IgD-negative memory B cell (primary cell): ENCODE measurements at regions not wholly inside any gene's neighbourhood (a gene's known extent, or its start where the extent isn't known, plus 50 kb on each side); places are given as distances from the start of the nearest gene placed in this dataset.

Source experiments
- H3K27ac Mint-ChIP-seq, 3 donors: one replicate each; pipeline ENCODE4 v1.8.0; 2020 to 2022; ENCODE audit warnings: mild to moderate bottlenecking in 3 of 3, mixed read lengths in 3 of 3, moderate library complexity in 1 of 3
- H3K27me3 Mint-ChIP-seq: one replicate; pipeline ENCODE4 v1.8.0; 2021; ENCODE audit warnings: mixed read lengths
- H3K36me3 Mint-ChIP-seq: one replicate; pipeline ENCODE4 v1.8.0; 2020; ENCODE audit warnings: mild to moderate bottlenecking, mixed read lengths
- H3K4me1 Mint-ChIP-seq, 3 donors: one replicate each; pipeline ENCODE4 v1.8.0; 2020 to 2022; ENCODE audit warnings: mixed read lengths in 3 of 3, mild to moderate bottlenecking in 1 of 3
- H3K4me3 Mint-ChIP-seq, 4 donors: one replicate each; pipeline ENCODE4 v1.8.0; 2020 to 2022; ENCODE audit warnings: mild to moderate bottlenecking in 4 of 4, mixed read lengths in 4 of 4, moderate library complexity in 3 of 4
- H3K9me3 Mint-ChIP-seq, 3 donors: one replicate each; pipeline ENCODE4 v1.8.0; 2020 to 2021; ENCODE audit warnings: mixed read lengths in 3 of 3, mild to moderate bottlenecking in 1 of 3

DNA sequence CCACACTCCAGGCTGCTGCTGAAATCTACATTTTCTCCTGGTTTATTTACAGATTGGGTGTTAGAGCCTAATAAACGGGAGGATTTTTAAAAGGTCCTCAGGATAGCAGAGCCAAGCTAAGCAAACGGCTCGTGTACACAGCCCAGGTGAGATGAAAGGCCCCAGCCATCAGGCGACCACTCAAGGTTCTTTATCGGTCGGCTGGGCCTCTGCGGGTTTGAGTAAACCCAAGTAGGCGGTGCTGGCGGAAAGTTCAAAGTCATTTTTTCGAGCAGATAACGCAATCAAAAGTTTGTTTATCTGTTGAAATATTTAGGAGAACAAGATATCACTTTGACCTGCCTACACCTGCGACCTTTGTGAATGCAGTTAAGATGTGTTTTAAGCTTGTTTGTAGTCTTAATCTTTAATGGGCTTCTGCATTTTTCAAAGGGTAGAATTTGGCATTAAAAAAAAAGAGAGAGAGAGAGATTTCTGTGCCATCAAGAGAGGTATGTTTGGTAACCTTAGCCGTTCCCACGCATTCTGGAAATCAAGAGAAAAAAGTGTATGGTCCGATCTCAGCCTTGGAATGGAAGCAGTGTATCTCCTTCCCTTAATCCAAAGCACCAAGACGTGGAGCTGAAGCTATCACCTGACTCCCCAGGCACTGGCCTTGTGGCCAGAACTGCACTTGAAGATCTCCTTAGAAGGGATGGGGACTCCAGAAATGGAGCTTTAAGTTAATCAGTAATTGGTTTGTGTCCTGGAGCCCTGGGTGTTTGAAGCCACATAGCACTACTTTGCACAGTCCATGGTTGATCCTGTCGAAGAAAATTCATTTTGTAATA lies 301.7 kb upstream of the IRX5 start:
- H3K4me3 Mint-ChIP-seq, result no peak overlapping the region
- no peaks in the 10 kb centered on the region for H3K36me3 Mint-ChIP-seq
- no peaks in the 10 kb centered on the region for H3K4me1 Mint-ChIP-seq
- peaks cover 0 to 4% (median 3%) of the 10 kb centered on the region in 3 donors for H3K9me3 Mint-ChIP-seq
- H3K27ac Mint-ChIP-seq, result no peak overlapping the region
- H3K27me3 Mint-ChIP-seq, result no peaks in the 10 kb centered on the region

DNA sequence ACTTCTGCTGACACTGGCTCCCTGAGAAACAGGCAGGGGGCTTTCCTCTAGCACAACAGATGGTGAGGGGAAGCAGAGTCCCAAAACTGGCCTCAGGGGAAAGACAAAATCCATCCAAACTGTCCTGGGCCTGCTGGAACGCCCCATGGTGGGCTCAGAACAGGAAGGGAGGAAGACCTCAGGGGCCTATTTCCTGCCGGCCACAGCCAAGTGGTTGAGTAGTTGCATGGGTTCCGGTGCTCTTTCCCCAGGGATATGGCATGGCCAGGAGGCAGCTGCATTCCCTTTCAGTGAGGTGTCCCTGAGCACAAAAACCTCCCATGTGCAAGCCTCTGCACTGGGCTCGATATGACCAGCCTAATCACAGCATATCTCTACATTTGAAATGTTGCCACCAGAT lies 303.0 kb upstream of the IRX5 start:
- Mint-ChIP-seq H3K36me3 (no peaks in the 10 kb centered on the region), H3K27me3 (no peaks in the 10 kb centered on the region), H3K9me3 (peaks cover 0 to 3% (median 0%) of the 10 kb centered on the region in 3 donors), H3K4me1 (no peaks in the 10 kb centered on the region), H3K27ac (no peak overlapping the region), H3K4me3 (no peak overlapping the region)

DNA sequence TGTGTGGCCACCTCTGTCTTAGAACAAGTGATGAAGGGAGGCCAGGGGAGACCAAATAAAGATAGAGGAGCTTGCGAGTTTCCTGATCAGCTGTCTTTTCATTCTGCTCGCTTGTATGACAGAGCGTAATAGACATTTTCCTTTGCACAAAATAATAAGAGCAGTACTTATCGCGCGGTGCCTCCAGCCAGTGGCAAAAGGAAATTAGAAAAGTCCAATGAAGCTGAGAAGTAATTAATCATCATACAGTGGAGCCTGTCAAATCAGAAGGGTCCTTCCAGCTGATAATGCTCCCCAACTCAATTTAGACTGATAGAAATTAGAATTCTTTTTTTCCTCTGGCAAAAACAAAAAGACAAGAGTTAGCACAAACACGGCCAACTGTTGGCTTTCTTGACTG lies 307.0 kb upstream of the IRX5 start:
- H3K9me3 Mint-ChIP-seq, result peaks cover 0 to 1% (median 0%) of the 10 kb centered on the region in 3 donors
- no peaks in the 10 kb centered on the region for H3K36me3 Mint-ChIP-seq
- no peaks in the 10 kb centered on the region for H3K27me3 Mint-ChIP-seq
- H3K27ac Mint-ChIP-seq, result no peak overlapping the region
- H3K4me1 Mint-ChIP-seq, result no peaks in the 10 kb centered on the region
- no peak overlapping the region for H3K4me3 Mint-ChIP-seq

DNA sequence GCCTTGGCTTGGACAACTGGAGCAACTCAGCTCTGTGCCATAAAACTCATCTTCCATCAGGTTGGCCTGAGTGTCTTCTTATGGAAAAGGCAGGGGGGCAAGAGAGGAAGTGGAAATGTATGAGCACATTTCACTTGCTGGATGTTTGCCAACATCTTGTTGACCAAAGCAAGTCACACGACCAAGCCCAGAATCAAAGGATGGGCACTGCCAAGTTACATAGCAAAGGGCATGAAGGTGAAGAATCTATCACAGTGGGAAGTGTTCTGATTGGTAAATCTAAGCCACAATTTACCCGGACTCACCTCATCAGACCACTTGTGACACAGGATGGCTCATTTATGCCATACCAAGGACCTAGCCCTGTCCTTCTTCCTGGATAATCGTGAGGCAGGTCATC lies 310.5 kb upstream of the IRX5 start:
- Mint-ChIP-seq H3K9me3 (peaks cover 0 to 2% (median 0%) of the 10 kb centered on the region in 3 donors), H3K4me3 (no peak overlapping the region), H3K4me1 (no peaks in the 10 kb centered on the region), H3K27ac (no peak overlapping the region), H3K36me3 (no peaks in the 10 kb centered on the region), H3K27me3 (no peaks in the 10 kb centered on the region)

DNA sequence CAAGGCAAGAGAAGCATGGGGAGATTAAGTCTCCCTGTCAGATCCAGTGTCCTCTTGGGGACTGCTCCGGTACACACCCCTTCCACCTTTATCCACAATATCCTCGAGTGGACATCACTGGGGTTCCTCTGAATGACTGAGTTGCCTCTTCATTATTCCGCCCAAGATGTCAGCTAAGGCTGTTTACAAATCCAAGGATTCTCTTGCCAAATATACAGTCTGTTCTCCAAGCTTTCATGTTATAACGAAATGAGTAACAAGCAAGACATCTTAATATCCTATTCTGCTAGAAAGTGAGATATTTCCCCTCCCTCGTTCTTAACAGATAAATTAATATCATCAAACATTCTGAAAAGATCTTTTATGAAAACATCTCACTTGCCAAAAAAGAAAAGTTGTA lies 314.1 kb upstream of the IRX5 start:
- H3K36me3 Mint-ChIP-seq, result peaks cover 1% of the 10 kb centered on the region
- no peaks in the 10 kb centered on the region for H3K4me1 Mint-ChIP-seq
- H3K9me3 Mint-ChIP-seq, result peaks cover 0 to 2% (median 2%) of the 10 kb centered on the region in 3 donors
- no peak overlapping the region for H3K4me3 Mint-ChIP-seq
- no peaks in the 10 kb centered on the region for H3K27me3 Mint-ChIP-seq
- no peak overlapping the region for H3K27ac Mint-ChIP-seq

DNA sequence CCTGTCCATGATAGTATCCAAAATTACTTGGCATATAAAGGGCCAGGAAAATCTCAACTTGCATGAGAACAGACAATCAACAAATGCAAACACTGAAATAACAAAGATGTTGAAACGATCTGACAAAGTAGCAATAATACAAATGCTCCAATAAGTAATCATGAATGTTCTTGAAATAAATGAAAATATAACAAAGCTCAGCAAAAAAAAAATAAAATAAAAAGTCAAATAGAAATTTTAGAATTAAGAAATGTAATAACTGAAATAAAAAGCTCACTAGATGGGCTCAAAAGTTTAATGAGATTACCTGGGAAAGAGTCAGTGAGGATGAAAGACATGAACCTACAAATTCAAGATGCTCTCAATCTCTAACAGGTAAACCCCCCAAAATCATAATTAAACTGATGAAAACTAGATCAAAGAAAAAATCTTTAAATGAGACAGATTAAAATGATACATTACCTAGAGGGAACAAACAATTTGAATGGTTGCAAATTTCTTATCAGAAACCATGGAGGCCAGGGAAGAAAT lies 319.0 kb upstream of the IRX3 start:
- no peak overlapping the region for H3K27ac Mint-ChIP-seq
- no peaks in the 10 kb centered on the region for H3K36me3 Mint-ChIP-seq
- H3K27me3 Mint-ChIP-seq, result no peaks in the 10 kb centered on the region
- peak overlapping the region in 1 of 4 donors; percentile 5 for H3K4me3 Mint-ChIP-seq
- peaks cover 2 to 15% (median 4%) of the 10 kb centered on the region in 3 donors for H3K9me3 Mint-ChIP-seq
- no peaks in the 10 kb centered on the region for H3K4me1 Mint-ChIP-seq

DNA sequence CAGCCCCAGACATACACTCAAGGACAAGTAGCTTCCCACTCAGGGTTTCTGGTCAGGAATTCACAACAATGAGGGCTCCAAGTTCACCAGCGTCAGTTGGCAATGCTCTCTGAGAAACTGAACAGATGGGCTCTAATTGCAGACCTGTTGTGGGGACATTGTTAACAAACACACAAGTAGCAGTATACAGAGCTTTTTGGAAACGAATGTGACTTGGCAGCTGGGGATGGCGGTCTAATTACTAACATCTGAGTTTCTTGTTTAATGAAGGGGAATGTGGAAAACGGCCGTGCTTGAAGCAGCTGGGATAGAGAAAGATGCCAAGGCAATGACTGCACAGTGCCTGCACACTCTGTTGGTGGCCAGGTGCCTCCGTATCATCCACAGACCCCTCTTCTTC lies 316.1 kb upstream of the IRX3 start:
- Mint-ChIP-seq H3K36me3 (no peaks in the 10 kb centered on the region), H3K4me1 (no peaks in the 10 kb centered on the region), H3K27me3 (no peaks in the 10 kb centered on the region), H3K9me3 (peaks cover 3 to 21% (median 5%) of the 10 kb centered on the region in 3 donors), H3K27ac (no peak overlapping the region), H3K4me3 (no peak overlapping the region)

DNA sequence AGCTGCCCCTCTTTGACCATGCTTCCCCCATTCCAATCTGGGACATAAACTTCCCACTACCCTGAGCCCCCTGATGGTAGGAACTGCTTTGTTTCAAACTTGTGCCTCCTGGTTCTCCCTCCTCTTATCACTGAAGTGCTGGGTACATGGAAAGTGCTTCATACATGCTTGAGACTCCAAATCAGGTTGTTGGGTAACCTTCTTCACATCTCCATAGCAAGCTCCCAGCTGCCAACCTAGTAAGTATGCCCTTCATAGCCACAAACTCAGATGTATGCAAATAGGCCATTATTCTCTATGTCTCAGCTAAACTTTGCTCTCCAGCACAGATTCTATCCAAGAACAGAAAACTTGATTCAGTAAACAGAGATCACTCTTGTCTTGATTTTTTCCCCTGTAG lies 310.6 kb upstream of the IRX3 start:
- Mint-ChIP-seq H3K36me3 (peaks cover 2% of the 10 kb centered on the region), H3K27ac (no peak overlapping the region), H3K4me1 (no peaks in the 10 kb centered on the region)

DNA sequence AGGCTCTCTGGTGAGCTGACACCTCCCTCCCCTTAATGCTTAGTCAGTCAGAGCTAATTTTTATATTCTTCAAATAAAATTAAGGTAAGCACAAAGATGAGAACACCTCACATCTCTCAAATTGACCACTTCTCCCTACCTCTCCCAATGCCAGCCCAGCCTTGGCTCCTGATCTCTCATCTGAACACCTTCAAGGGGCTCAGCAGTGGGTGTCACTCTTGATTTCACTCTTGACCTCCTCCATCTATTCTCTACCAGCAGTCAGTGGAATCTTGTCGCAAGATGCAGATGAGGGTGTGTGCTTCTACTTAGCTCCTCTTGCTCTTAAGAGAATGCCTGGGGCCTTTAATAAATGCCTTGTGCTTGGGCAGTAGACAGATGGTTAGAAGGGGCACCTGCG lies 309.0 kb upstream of the IRX3 start:
- peaks cover 2% of the 10 kb centered on the region for H3K36me3 Mint-ChIP-seq
- H3K4me1 Mint-ChIP-seq, result no peaks in the 10 kb centered on the region
- H3K9me3 Mint-ChIP-seq, result peaks cover 5 to 6% (median 5%) of the 10 kb centered on the region in 3 donors
- H3K27me3 Mint-ChIP-seq, result peaks cover 9% of the 10 kb centered on the region
- H3K27ac Mint-ChIP-seq, result no peak overlapping the region
- H3K4me3 Mint-ChIP-seq, result no peak overlapping the region

More for the DNA sequence above, 310.6 kb upstream of the IRX3 start:
- H3K4me3 Mint-ChIP-seq, result no peak overlapping the region
- peaks cover 5 to 6% (median 5%) of the 10 kb centered on the region in 3 donors for H3K9me3 Mint-ChIP-seq
- H3K27me3 Mint-ChIP-seq, result peaks cover 9% of the 10 kb centered on the region

DNA sequence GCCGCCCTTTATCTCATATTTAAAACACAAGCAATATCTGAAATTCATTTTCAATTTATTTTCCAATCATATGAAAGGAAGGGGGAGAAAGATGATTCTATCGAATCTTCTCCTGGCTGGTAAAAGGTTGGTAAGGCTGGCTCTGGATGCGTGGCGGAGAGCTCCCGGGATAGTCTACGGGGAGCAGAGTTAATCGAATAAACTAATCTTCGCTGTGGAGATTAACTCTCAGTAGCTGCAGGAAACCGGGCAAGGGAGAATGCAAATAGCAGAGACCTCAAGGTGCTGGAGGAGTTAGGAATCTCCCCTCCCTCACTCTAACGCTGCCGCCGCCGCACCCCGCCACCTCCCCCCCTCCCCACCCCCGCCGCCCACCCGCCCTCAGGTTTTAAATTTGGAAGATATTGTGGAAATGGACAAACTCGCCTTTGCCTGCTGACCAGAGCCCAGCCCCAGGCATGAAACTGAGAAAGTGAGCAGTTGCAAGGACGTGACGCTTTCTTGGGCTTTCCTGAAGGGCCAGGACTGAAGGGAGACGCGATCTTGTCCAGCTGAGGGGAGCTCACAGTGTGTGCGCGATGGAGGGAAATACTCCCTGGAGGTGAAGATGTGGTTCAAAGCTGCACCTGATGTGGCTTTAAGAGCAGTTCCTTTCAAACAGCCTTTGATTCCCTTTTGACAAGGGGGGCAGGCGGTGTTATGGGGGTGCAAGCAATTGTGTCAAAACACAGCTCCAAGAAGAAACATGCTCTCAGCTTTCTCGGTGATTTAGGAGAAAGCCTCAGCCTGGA lies 308.2 kb upstream of the IRX3 start:
- H3K27ac Mint-ChIP-seq, result no peak overlapping the region
- no peaks in the 10 kb centered on the region for H3K4me1 Mint-ChIP-seq
- peaks cover 2% of the 10 kb centered on the region for H3K36me3 Mint-ChIP-seq
- H3K27me3 Mint-ChIP-seq, result peaks cover 9% of the 10 kb centered on the region
- H3K4me3 Mint-ChIP-seq, result no peak overlapping the region
- peaks cover 5% of the 10 kb centered on the region in 3 donors for H3K9me3 Mint-ChIP-seq

DNA sequence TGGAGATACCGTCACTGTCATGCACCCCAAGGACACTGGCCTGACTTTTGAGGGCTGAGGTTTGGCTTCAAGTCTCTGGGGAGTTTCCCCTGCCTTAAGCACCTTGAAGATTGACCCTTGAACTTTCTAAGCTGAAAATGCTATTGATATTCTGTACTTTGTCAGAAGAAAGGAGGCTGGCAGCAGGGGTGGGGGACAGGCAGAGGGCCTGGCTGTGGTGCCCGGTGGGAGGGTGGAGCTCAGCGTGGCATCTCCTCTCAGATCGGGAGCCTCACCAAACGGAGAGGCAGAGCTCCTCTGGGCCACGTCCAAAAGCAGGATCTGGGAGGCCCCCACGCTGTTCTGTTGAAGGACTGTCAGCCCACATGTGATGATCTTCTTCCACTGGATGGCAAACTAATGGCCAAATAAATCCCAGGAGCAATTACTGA lies 305.2 kb upstream of the IRX3 start:
- H3K36me3 Mint-ChIP-seq, result no peaks in the 10 kb centered on the region
- no peak overlapping the region for H3K4me3 Mint-ChIP-seq
- H3K9me3 Mint-ChIP-seq, result peaks cover 3 to 10% (median 4%) of the 10 kb centered on the region in 3 donors
- no peaks in the 10 kb centered on the region for H3K4me1 Mint-ChIP-seq
- no peak overlapping the region for H3K27ac Mint-ChIP-seq
- H3K27me3 Mint-ChIP-seq, result peaks cover 10% of the 10 kb centered on the region

DNA sequence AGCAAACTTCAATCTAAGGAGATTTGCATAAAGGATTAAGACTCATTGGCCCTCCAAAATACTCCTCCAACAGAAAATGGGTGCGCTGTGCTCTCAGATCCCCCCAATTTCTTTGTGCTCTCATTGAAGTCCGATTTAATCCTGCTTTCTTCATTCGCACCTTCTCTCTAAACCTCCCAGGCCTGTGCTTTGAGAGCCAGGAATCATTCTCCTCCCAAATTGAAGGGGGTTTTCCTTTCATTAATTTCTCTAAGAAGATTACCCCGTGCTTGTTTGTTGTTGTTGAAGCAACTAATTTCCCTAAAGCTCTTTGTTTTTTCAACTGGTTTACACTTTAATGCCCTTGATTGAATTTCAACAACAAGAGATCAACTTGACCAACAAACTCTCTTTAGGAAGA lies 304.2 kb upstream of the IRX3 start:
- H3K27me3 Mint-ChIP-seq, result peaks cover 9% of the 10 kb centered on the region
- no peak overlapping the region for H3K4me3 Mint-ChIP-seq
- H3K9me3 Mint-ChIP-seq, result peaks cover 2 to 9% (median 4%) of the 10 kb centered on the region in 3 donors
- no peaks in the 10 kb centered on the region for H3K4me1 Mint-ChIP-seq
- no peak overlapping the region for H3K27ac Mint-ChIP-seq
- no peaks in the 10 kb centered on the region for H3K36me3 Mint-ChIP-seq

DNA sequence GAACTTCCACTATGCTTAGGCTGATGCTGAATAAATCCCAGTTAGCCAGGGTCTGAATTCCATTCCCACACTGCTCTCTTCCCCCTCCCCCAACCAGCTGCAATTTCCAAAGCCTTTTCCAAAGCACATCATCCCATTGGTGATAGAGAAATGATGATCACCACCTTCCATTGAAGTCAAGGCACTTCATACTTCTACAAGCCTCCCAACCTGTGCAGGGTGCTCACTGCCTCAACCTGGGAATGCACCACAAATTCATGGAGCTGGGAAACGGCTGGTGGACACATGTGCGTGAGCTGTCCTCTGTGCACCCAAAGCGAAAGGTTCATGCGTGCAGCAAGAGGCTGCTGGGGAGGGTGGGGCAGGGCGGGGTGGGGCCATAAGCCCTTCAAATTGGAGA lies 302.7 kb upstream of the IRX3 start:
- H3K36me3 Mint-ChIP-seq, result no peaks in the 10 kb centered on the region
- peaks cover 2% of the 10 kb centered on the region for H3K27me3 Mint-ChIP-seq
- H3K9me3 Mint-ChIP-seq, result peaks cover 4 to 7% (median 4%) of the 10 kb centered on the region in 3 donors
- H3K27ac Mint-ChIP-seq, result no peak overlapping the region
- no peak overlapping the region for H3K4me3 Mint-ChIP-seq
- H3K4me1 Mint-ChIP-seq, result no peaks in the 10 kb centered on the region

DNA sequence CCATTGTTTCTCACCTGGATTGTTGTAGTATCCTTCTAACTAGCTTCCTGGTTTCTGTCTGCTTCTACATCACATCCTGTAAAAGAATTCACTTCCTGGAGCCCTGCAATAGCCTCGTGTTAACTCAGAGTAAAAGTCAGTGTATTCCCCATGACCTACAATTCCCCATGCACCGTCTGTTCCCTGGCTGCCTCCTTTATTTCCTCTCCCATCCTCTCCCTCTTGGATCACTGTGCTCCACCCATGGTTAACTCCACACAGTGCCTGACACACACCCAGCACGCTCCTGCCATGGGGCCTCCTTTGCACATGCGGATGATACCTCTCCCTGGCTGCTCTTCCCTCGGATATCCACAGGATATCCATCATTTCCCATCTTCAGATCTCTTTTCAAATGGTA lies 301.4 kb upstream of the IRX3 start:
- Mint-ChIP-seq H3K9me3 (peaks cover 4 to 8% (median 7%) of the 10 kb centered on the region in 3 donors), H3K36me3 (no peaks in the 10 kb centered on the region), H3K27ac (no peak overlapping the region), H3K4me1 (no peaks in the 10 kb centered on the region), H3K27me3 (peaks cover 2% of the 10 kb centered on the region), H3K4me3 (peak overlapping the region in 1 of 4 donors; percentile 9)

DNA sequence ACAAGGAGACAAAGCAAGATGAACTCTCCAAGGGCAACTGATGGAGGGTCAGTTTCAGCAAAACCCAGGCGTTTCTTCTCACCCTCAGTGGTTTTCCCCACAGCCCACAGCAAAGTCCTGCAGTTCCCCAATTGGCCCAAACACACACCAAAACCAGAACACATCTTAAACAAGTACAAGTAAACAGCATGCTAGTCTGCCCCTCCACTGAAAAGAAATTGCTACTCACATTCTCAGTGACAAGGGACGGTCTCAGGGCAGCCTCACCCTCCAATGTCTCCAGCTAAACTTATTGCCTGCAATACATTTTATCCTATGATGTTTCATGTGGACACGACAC lies 300.6 kb upstream of the IRX3 start:
- Mint-ChIP-seq H3K36me3 (no peaks in the 10 kb centered on the region), H3K9me3 (peaks cover 4 to 9% (median 7%) of the 10 kb centered on the region in 3 donors), H3K4me1 (no peaks in the 10 kb centered on the region), H3K4me3 (no peak overlapping the region), H3K27ac (no peak overlapping the region), H3K27me3 (peaks cover 2% of the 10 kb centered on the region)
